ENCODE measurements at regions not wholly inside any gene's neighbourhood (a gene's known extent, or its start where the extent isn't known, plus 50 kb on each side); places are given as distances from the start of the nearest gene placed in this dataset.

DNA sequence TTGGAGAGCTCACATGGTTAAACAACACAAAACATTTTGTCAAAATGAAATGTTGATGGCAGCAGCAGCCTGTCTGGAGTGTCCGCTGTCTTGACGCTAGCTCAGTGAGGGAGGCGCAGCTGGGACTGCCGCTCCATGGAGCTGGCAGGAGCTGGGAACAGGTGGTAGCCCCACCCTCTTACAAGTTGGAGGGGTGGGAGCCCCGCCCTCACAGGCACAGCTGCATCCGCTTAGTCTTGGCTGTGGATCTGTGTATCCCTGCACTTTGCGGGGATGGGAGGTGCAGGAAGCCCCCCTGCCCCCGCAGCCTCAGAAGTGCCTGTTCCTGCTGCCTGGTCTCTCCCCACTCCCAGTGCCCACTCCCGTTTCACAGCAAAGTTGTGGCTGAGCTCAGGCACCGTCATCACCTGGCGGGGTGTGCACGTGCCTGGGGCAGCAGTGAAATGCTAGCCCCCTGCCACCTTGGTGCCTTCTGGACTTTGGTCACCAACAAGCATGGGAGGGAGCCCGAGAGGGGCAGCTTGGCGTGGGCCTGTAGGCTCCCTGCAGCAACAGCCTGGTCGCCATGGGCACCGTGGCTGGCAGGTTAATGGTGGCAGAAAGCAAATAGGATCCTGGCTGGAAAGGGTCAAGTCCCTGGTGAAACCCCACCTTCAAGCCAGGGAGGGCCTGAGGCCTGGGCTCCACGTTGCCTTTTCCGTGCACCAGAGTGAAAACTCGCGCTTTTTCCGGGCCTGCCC, 53.8 kb upstream of the CADM2 start:
- in situ Hi-C loops (cut with MboI; ENCODE audit: low sequenced_read_pairs, unreplicated experiment): no loop called here
- no peak for DNase-seq (ENCODE audit: low spot score)
- TF ChIP-seq, protein P1, sequence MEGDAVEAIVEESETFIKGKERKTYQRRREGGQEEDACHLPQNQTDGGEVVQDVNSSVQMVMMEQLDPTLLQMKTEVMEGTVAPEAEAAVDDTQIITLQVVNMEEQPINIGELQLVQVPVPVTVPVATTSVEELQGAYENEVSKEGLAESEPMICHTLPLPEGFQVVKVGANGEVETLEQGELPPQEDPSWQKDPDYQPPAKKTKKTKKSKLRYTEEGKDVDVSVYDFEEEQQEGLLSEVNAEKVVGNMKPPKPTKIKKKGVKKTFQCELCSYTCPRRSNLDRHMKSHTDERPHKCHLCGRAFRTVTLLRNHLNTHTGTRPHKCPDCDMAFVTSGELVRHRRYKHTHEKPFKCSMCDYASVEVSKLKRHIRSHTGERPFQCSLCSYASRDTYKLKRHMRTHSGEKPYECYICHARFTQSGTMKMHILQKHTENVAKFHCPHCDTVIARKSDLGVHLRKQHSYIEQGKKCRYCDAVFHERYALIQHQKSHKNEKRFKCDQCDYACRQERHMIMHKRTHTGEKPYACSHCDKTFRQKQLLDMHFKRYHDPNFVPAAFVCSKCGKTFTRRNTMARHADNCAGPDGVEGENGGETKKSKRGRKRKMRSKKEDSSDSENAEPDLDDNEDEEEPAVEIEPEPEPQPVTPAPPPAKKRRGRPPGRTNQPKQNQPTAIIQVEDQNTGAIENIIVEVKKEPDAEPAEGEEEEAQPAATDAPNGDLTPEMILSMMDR (IDR thresholded peaks at IDR 0.05; ENCODE audit: borderline replicate concordance, control extremely low read depth, extremely low read depth, insufficient read depth, missing control alignments): no peak

DNA sequence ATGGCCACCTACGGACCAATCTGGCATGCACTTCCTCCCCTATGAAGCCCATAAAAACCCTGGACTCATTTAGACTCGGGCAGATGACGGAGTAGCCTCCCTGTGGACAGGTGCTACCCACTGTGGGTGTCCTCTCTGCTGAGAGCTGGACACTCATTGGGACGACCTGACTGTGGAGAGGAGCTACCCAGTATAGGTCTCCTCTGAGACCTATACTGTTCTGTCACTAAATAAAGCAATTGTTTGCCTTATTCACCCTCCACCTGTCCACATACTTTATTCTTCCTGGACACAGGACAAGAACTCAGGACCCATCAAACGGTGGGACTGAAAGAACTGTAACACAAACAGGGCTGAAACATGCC, 53.3 kb upstream of the CADM2 start:
- in situ Hi-C loops (cut with MboI; ENCODE audit: low sequenced_read_pairs, unreplicated experiment): no loop called here
- no peak for DNase-seq (ENCODE audit: low spot score)
- TF ChIP-seq, protein P1 (IDR thresholded peaks at IDR 0.05; ENCODE audit: borderline replicate concordance, control extremely low read depth, extremely low read depth, insufficient read depth, missing control alignments): no peak

DNA sequence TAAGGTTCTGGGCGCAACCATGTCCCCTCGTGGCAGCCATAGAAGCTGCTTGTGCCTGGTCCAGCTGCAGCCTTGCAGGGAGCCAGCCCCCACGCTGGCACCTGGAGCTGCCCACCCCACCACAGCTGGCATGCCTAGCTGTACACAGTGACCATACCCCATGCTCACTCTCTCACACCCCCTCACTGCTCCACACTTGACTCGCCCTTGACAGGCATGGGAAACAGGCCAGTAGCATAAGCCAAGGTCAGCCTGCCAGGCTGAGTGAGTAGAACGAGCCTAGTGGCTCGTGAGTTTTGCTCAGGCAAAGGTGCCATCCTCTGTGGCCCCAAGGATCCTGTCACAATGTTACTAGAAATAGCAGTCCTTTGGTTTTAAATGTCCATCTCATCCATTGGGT, 52.7 kb upstream of the CADM2 start:
- no peak for DNase-seq (ENCODE audit: low spot score)
- in situ Hi-C loops (cut with MboI; ENCODE audit: low sequenced_read_pairs, unreplicated experiment): no loop called here
- TF ChIP-seq, protein P1 (IDR thresholded peaks at IDR 0.05; ENCODE audit: borderline replicate concordance, control extremely low read depth, extremely low read depth, insufficient read depth, missing control alignments): no peak
